Left renal cortex interstitium (tissue), 4 donors: ENCODE measurements at regions not wholly inside any gene's neighbourhood (a gene's known extent, or its start where the extent isn't known, plus 50 kb on each side); places are given as distances from the start of the nearest gene placed in this dataset.

Experiments used
- DNase-seq, 4 donors: peaks; one replicate each; pipeline ENCODE4 v3.0.0-alpha.2; 2013; ENCODE audit warnings: low read depth in 4 of 4, low spot score in 2 of 4, missing footprints in 1 of 4

DNA sequence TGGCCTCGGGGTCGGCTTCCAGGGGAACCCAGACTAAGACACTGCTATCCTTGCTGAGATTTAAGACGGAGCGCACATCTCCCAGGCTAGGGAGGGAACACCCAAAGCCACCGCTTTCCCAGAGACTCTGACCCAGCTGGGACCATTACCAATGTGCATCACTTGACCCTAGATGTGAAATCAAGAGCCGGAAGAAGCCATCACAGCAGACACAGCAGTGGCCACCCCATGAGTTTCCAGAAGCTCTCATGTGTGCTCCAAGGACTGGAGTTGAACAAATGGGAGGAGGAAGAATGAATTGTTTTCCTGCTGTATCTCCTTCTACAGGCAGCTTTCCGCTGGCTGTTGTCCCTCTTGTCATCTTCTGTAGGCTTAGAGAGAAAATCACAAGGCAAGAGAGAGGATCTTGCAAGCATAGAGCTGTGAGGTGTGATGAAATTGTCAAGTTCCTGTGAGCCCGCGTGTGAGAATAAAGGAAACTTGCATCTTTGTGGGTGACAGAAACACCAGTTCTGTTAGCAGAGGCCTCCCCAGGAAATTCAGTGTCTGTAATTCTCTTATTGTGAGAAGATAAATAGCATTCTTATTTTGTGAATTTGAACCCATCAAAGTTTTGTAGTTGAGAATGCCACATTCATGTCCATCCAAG, 711.8 kb downstream of the UQCRFS1 start:
- DNase-seq: no peak

DNA sequence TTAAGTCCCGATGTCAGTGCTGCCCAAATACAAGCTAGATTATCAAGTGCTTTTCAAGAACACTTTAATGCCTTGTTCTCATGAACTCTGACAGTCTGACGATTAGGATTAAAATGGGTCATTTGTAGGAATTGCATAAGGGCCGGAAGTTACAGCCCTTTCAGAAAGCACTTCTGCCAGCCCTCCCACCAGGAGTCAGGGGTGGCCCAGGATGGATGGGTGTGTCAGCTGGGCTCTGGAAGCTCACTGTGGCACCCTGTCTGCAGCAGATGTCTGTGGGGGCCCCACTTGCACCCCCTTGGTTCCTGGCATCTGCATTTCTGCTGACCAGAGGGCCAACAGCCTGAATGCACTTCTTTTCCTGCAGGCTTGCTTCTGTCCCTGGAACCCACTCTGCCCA, 712.7 kb downstream of the UQCRFS1 start:
- no peak for DNase-seq

DNA sequence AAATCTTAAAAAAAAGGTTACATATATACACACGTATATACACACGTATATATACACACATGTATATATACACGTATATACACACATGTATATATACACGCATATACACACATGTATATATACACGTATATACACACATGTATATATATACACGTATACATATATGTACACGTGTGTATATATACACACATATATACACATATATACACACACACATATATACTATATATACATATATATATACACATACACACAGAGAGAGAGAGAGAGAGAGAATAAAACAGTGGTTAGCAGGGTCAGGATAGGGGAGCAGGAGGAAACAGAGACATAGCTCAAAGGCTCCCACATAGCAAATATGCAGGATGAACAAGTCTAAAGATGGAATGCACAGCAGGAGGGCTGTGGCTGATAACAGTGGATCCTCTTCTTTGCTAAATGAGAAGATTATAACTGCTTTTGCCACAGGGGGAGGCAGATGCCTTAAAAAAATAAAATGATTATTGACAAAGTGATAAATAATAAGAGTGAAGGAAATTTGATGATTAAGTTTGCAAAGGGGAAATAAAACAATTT, 714.5 kb downstream of the UQCRFS1 start:
- no peak for DNase-seq

DNA sequence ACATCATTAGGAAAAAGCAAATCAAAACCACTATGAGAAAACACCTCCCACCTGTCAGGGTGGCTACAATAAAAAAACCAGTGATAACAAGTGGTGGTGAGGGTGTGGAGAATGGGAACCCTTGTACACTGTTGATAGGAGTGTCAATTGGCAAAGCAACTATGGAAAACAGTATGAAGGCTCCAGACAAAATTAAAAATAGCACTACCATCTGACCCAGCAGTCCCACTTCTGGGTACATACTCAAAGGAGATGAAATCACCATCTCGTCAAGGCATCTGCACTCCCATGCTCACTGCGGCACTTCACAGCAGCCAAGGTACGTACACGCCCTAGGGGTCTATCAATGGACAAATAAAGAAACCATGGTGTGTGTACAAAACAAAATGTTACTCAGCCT, 715.1 kb downstream of the UQCRFS1 start:
- DNase-seq: no peak

DNA sequence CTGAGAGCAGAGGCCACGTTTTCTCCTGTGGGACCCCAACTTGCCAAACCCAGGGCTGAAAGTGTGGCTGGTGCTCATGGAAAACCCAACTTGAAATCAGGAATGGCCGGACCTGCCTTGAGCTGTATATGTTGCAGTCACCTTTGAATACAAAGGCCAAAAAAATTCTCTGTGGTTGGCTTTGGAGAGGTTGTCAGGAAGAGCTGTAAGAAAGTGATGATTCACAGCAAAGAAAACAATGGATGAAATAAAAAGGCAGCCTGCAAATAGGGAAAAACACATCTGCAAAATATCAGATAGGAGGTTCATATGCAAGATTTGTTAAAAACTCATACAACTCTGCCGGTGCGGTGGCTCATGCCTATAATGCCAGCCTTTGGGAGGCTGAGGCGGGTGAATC, 715.8 kb downstream of the UQCRFS1 start:
- DNase-seq: no peak

DNA sequence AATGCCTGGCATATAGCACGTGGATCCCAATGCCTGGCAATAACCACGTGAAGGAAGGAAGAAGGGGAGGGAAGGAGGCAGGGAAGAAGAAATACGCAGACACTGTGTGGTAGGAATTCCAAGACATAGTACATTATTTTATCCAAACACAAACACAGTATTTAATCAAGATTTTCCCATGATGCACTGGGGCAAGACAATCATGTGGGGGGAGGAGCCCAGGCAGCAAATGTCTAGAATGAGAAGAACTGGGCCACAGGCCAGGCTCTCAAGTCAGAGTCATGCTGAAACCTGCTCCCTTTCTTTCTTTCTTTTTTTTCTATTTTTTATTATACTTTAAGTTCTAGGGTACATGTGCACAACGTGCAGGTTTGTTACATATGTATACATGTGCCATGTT, 717.9 kb downstream of the UQCRFS1 start:
- DNase-seq: no peak

DNA sequence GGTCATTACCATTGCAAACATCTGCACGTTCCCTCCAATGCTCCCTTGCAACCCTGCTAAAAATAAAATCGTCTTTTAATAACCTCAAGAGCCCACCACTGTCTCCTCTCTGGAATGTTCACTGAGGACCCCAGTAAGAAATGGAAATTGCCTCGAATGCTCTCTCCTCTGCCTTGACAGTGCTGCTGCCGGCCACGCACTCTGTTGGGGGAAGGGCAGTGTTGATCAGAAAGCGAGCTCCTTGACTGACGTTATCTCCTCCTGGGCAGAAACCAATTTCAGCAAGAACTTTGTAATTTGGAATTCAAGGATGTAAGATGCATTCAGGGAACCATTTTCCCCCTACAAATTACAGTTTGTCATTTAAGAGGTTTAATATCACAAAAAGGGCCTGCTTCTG, 718.5 kb downstream of the UQCRFS1 start:
- no peak for DNase-seq

DNA sequence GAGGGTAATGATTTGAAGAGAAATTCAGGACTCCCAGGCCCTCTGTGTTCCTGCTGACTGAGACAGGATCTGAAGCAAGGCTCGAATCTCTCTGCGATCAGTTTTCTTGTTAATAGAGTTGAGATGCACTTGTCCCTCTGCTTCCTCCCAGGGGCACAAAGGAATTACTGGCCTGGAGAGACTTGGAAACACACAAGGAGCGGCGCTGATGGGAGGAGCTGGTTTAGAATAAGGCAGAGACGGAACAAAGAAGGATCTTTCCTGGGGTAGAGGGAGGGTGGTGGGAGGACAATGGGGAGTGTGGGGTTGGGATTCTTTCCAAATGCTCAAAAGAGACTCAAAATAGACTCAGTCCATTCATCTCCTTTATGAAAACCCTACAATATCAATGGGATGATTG, 719.1 kb downstream of the UQCRFS1 start:
- DNase-seq: no peak

DNA sequence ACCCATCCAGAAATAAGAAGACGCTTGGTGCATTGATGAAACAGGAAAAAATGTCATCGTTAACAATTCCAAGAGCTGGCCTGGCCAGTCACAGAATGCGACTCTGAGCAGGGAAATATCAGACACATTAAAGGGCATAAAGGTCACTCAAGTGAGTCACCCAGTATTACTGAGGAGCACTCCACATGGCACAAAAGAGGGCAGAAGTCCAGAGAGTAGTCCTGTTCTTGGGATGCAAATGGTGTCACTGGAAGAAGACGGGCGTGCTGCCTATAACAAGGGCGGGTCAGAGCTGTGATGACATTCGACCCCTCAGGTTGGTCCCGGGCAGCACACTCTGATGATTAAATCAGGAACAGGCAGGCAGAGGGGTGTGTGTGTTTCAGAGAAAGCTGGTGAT, 720.3 kb downstream of the UQCRFS1 start:
- no peak for DNase-seq

DNA sequence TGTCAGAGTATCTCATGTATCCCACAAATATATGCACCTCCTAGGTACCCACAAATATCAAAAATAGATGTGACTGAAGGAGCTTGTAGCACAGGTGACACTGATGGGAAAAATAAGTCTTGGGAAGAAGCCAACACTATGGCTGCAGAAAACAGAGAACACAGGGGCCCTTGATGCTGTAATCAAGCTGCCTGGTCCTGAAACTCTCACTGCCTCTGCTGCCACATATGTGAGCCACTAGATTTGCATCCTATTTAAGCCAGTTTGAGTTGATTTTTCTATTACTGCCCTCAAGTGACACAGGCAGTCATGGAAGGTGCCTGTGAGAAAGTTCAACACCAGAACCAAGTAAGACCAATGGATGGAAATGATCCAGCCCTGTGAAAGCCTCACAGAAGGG, 720.8 kb downstream of the UQCRFS1 start:
- no peak for DNase-seq

DNA sequence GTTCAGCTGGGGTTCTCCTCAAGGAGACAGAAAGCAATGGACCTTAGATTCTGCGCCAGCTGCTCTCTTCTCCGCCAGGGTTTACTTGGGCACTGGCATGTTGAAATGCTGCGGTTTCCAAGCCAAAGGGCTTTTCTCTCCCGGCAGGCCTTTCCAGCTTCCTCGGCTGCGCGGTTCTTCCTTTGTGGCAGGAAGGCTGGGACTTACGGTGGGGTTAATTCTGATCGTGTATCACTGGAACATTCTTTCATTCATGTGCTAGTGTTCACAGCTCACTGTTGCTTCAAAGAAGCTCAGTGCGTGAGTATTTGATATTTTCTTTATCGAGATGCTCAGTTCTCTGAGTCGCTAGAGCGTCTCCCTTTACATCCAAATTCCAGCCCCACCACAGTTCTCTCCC, 723.2 kb downstream of the UQCRFS1 start:
- DNase-seq: no peak

DNA sequence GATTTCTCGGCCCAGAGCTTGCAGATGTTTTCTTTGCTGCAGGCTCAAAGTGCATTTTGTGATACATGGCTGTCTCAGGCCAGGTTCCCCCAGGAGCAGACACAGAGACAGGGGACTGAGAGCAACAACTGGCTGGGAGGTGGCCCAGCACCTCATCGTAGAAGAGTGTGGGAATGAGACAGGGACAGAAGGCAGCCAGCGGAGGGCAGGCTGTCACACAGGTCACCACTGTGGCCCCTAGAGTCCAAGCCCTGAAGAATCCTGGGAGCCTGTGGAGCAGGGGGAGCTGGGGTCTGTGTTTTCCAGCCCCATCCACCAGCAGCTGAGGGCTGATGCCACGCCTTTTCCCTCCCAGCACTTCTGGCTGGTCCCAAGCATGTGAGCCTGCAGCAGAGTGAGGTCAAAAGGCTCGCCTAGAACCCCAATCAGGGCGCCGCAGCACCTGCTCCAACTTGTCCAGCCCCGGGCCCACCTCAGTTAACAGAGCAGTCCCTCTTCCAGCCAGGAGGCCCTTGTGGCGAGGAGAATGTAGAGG, 723.8 kb downstream of the UQCRFS1 start:
- no peak for DNase-seq

DNA sequence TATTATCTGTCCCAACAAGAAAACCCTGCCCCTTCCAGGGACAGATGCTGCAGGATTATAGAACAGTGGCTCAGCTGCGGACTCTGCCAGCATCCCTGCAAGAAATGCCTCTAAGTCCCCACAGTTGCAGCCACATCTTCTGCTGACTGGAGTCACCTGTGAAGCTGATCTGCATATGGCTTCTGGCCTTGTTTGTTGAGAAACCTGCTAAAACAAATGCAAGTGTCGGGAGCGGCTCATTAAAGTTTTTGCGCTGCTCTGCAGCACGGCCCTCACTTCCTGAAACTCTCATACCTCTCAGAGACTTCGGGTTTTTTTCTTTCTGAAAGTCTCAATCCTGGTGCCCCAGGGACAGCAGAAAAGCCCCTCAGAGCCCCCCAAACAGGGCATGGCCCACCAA, 725.0 kb downstream of the UQCRFS1 start:
- DNase-seq: no peak

DNA sequence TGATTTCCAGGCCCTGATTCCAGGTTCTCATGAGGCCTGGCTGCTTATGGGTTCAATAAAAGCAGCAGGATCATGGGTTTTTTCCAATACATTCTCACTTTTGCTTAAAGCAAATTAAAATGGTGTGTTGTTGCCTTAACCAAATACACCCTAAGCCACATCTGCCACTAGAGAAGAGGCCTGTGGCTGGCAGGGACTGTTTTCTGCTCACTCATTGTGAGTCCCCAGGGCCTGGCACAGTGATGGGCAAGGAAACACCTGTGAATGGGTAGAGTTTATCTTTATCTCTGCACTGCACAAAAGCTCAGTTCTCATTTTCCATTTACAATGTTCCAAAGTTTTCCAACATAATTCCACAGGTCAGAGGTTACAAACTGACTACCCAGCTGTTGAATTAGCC, 726.0 kb downstream of the UQCRFS1 start:
- no peak for DNase-seq

DNA sequence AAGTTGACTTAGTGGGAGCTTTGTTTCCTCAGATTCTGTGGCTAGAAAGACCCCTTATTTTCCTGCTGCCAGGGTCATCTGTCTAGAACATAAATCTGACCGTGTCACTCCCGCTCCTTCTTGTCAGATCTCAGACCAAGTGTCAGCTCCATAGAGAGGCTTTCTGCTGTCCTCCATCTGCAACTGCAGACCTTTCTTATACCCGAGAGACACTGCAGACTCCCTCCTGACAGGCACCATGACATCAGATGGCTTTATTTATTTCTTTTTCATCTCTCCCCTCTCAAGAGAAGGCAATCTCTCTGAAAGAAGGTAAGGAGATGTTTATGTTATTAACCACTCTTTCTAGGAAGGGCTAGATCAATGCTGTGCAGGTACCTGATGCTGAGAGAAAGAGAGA, 726.5 kb downstream of the UQCRFS1 start:
- DNase-seq: no peak

DNA sequence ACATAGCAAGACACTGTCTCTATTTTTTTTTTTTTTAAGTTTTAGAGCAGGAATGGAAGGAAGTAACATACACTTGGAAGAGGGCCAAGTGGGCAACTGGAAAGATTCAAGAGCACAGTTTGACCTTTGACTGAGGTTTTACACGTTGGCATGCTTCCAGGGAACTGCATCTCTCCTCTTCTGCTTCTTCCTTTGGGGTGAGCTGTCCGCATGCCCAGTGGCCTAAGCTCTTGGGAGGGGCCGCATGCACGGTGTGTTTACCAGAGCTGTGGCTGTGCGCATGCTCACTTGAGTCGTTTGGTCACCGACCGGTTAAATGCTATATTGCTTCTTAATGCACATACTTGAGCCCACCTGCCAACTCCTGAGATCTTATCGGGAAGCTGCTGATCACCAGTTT, 727.7 kb downstream of the UQCRFS1 start:
- DNase-seq: no peak

DNA sequence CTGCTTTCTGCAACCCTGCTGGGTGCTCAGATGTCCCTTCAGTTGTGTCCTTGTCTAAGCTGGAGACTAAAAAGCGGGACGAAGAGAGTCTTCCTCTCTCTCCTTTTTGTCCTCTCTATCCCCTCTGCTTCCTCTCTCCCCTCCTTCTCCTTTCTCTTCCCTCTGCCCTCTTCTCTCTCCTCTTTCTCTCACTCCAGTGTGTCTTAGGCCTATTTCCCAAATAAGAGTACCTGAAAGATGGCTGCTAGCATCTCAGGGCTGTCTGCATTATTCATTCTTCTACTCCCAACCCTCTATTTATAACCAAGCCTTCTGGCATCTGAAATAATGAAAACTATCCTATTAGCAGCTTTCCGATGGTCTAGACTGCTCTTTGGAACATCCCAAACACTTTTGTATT, 729.8 kb downstream of the UQCRFS1 start:
- DNase-seq: no peak

DNA sequence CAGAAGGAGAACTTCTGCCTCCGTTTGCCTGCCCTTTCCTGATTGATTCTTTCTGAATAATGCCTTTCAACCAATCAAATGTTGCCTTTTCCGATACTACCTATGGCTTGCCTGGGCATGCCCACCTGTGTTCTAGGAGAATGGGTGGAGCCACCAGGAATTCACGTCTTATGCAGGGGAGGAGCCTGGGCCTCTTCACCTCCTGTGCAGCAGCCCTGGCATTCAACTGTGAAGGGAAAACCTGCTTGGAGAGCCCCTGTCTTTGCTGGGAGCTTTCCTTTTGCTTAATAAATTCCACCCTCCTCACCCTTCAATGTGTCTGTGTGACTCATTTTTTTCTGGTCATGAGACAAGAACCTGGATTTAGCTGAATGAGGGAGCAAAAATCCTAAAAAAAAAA, 730.7 kb downstream of the UQCRFS1 start:
- DNase-seq: no peak

DNA sequence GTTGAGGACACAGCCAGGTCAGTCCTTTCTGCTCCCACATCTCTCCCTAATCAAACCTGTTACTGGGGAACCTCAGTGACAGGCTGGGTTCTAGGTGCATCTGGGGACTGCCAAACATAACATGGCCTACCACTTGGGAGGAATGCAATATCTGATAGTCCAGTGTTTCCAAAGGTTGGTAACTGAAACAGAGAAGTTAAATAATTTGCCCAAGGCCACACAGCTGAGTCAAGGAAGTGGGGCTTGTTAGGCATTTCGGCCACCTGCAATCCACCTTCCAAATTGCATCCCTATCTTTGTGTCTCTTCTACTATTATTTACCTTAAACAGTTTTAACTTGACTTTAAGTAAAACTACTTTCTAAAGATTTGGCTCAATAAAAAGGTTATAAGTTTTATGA, 731.3 kb downstream of the UQCRFS1 start:
- DNase-seq: no peak

DNA sequence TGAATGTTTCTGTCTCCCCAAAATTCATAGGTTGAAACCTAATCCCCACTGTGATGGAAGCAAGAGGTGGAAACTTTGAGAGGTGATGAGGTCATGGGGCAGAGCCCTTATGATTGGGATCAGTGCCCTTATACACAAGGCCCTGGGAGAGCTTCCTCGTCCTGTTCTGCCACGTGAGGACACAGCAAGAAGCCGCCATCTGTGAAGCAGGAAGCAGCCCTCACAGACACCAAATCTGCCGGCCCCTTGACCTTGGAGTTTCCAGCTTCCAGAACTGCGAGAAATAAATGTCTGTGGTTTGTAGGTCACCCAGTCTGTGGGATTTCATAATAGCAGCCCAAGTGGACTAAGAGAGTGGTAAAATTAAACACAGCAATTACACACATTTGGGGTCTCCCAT, 737.4 kb downstream of the UQCRFS1 start:
- DNase-seq: no peak

DNA sequence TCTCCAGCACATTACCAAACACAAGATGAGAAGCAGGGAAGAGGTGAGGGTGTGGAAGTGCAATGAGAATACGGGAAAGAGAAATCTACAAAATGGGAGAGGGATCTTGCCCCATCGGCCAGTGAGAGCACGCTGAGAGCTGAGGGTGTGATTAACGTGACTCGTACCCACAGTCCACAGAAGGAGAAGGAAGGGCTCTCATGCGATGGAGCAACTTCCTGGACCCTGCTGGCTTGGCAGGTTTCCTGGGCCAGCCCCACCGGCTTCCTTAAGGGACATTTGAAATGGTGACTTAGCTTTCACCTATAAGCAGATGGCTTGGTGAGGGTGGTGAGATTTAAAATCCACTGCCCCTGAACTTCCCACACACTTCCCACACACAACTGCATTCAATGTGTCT, 740.1 kb downstream of the UQCRFS1 start:
- no peak for DNase-seq

DNA sequence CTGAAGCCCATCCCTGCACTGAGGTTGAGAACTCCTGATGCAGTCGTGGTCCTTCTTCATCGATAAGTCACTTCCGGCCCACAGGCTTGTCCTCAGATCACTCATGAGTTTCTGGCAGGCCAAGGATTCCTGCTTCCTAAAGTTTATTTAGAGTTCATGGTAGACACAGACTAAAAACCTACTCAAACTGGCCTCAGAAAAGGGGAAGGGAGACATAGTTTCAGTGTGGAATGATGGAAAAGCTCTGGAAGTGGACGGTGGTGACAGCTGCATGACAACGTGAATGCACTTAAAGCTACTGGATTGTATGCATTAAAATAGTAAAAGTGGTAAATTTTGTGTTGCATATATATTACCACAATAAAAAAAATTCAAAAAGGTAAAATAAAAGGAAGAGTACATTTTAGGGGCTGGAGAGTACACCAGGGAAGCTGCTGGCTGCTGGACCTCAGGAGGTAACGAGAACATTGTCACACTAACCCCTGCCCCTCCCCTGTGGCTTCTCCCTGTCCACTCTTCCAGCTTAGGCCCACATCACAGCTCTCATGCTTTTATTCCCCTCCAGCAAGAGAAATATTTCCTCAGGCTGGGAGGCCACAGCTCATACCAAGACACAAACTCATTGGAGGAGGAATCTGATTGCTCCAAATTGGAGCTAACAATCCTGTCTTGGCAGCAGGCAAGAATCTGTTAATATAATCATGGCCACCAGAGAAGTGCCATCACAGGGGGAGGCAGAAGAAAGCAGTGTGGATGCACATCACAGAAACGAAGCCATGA, 741.0 kb downstream of the UQCRFS1 start:
- no peak for DNase-seq
